ENCODE measurements at regions not wholly inside any gene's neighbourhood (a gene's known extent, or its start where the extent isn't known, plus 50 kb on each side); places are given as distances from the start of the nearest gene placed in this dataset.
"Not testable (repeated sequence)": the region's sequence is repeated elsewhere in the genome, so short reads cannot be mapped to it uniquely, and the experiment has no call there.

DNA sequence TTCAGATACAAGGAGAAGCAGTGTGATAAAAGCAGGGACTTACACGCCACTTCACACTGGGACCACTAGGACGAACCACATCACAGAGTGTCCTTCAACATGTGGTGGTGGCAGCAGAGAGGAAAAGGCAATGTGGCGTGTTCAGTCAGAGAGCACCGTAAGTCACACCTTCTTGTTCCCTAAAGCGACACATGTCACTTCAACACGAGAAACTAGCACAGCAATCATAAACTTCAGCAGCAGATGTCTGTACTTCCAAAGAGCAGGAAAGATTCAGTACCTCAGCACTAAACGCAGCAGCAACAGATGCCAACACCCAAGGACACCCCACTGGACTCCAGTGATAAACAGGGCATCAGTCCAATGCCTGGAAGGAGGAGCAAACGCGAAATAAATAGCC is 96.7 kb downstream of the AREG start:
- DNase-seq (ENCODE audit: missing footprints), result no peak
- ATAC-seq, result no peak
- intact Hi-C loops (cut with DNase I), result loop anchor here (5.0 kb wide), 1 partner anchor 81 kb away; no protein-coding TSS in a partner anchor

DNA sequence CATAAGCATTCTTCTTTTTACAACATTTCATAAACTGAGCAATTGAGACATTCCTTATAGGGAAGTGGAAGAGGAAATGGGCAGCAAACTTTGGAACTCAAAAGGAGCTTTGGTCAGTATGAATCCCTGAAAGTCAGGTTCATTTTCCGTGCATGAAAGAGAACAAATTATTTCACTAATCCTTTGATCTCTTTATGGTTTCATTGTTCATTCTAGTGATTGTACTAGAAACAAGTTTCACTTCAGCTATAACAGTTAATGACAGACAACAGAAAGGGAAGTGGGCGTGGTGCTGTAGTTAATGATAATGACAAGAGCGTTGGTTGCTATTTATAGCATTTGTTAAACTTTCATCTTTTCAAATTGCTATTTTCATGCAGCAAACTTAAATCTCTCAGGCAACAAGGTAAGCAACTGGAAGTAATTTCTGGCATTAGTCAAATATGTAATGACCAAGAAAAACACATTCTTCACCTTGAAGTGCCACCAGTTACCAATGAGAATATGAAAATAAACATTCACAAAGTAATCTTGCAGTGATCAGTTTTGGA is 98.4 kb downstream of the AREG start:
- DNase-seq (ENCODE audit: missing footprints) (no peak), ATAC-seq (no peak)
- intact Hi-C loops (cut with DNase I), result loop anchor here (5.0 kb wide), 1 partner anchor 79 kb away; no protein-coding TSS in a partner anchor

DNA sequence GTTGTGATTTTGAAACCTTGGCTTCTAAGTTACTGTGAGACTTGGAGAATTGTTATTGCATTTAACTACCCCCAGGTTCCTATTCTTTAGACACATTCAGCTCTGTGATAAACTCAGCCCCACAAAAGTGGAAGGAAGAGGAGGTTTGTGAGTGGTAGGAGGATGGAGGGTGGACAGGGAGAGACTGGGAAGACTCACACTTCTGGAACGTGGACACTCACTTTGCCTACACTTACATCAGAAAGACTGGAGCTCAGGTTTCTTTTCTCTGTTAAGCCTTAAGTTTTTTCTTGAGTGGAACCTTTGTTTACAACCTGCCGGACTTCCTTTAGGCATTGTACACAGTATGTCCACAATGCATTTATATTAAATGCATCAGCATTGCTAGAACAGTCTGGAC is 99.0 kb downstream of the AREG start:
- DNase-seq (ENCODE audit: missing footprints) (no peak), ATAC-seq (no peak)
- intact Hi-C loops (cut with DNase I), result loop anchor here (5.0 kb wide), 1 partner anchor 78 kb away; no protein-coding TSS in a partner anchor

DNA sequence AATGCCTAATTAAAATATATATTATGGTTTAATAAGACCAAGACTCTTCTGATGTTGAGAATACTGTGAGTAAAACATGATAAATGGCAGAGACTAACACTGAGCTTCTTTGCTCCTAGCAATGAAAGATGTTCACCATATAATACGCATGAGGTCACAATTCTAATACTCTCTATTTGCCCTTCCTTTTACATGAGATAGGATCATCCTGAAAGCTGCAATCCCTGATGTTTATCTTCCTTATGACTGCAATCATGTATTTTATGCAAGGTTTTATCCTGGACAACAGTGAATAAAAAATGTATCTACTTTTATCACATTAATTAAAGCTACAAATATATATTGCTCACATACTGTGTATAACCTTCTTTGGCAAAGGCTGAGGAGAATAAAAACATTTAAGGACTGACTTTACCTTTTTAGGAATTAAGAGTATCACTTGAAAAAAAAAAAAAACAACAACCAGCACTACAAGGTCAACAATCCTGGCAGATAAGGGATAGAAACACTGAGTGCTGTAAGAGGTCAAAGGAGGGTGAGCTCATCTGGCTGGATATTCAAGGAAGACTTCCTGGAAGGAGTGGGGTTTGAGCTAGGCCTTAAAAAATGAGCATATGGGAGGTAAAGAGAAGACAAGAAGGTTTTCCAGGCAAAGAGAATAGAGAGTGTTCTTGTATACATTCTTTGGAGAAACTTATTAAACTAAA is 99.9 kb downstream of the AREG start:
- DNase-seq (ENCODE audit: missing footprints), result no peak
- intact Hi-C loops (cut with DNase I), result loop anchor here (5.0 kb wide), 1 partner anchor 77 kb away; no protein-coding TSS in a partner anchor
- no peak for ATAC-seq

DNA sequence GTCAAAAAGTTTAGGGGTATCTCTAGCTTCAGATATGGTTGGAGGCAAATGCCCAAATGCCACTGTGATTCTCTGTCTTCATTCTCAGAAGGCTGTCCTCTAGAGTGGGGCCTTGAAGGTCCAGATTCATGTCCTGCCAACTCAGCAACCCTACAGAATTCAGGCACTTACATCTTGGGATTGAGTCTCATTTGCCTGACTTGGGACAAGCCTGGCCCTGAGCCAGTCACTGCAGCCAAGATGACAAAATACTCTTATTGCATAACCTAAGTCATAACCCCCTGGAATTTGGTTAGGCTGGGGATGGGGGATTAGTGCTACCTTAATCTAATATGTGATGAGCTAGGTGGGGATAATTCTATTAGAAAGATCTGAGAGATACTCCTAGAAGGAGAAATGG is 100.5 kb downstream of the AREG start:
- ATAC-seq (no peak), DNase-seq (ENCODE audit: missing footprints) (peak; percentile 55)
- intact Hi-C loops (cut with DNase I), result no loop called here

DNA sequence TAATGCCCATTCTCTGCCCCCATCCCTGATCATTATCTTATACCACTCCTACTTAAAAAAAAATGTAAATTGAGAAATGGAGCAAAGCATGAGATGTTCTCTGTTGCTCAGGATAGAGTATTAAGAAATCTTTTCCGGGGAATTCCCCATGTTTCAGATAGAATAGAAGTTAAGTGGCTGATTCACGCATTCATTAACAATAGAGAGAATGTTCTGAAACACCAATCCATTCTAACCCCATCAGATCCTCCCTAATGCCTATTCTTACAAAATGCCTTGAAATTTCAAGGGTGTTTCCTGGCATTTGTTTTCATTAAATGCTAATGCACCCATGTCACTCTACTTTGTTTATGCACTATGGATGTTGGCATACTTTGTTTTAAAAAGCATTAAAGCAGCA is 101.1 kb downstream of the AREG start:
- intact Hi-C loops (cut with DNase I), result no loop called here
- ATAC-seq, result no peak

DNA sequence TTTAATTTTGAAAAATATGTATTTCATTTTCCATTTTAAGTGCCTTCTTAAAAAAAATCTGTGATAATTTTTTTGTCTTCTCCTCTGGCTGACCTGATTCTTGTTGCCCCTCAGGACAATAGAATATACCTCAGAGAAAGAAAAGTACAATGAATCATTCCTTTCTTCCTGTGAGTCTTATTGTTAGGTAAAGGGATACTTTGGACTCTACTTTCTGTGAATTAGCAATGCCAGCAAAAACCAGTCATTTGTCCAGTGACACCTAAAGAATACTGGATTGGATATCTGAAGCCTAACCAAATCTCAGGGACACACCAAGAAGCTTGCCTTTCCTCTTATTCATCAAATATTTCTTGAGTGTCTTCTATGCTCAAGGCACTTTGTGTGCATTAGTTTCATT is 102.1 kb downstream of the AREG start:
- DNase-seq (ENCODE audit: missing footprints) (no peak), ATAC-seq (no peak)
- intact Hi-C loops (cut with DNase I), result no loop called here

More for the DNA sequence above, 101.1 kb downstream of the AREG start:
- DNase-seq (ENCODE audit: missing footprints), result no peak

DNA sequence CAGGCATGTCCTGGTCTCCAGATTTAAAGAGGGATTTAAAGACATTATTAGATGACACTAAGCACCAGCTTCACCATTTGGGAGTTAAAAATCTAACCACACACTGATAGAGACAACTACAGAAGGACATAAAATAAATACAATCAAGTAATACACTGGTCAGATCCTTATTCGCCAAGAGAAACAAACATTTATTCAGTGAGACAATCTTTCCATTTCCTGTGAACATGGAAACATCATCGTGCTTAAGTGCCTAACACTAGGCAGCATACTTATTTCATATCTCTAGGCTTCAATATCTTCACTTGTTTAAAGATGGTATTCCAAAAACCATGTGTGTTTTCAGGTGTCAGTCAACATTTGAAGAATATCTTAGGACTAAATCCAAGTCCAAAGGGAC is 103.6 kb downstream of the AREG start:
- intact Hi-C loops (cut with DNase I), result no loop called here
- ATAC-seq, result no peak

DNA sequence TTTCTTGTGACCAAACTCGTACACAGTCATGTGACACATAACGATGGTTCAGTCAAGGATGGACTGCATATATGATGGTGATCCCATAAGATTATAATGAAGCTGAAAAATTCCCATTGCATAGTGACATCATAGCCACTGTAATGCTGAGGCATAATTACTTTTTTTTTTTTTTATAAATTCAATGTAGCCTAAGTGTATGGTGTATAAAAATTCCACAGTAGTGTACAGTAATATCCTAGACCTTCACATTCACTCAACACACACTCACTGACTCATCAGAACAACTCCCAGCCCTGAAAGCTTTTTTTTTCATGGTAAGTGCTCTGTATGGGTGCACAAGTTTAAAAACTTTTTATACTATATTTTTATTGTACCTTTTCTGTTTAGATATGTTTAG is 105.0 kb downstream of the AREG start:
- DNase-seq (ENCODE audit: missing footprints), result no peak
- no peak for ATAC-seq
- intact Hi-C loops (cut with DNase I), result no loop called here

More for the DNA sequence above, 103.6 kb downstream of the AREG start:
- no peak for DNase-seq (ENCODE audit: missing footprints)

DNA sequence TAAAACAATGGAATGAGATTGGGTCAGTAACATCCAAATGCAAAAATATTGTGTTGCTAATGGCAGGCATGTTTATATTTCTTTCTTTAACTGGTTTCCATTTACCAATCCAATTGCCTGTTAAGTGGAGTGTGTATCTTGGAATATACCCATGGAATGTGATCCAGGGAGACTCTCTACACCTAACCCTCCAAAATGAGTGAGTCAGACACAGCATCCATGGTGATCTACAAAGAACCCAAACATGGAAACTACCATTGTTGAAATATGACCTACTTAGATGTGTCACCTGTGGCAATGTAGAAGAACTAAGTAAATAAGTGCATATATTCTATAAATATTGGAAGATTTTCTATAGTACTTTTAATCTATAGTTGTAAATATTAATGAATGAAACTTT is 110.3 kb downstream of the AREG start:
- DNase-seq (ENCODE audit: missing footprints), result no peak
- intact Hi-C loops (cut with DNase I), result no loop called here
- ATAC-seq, result no peak

DNA sequence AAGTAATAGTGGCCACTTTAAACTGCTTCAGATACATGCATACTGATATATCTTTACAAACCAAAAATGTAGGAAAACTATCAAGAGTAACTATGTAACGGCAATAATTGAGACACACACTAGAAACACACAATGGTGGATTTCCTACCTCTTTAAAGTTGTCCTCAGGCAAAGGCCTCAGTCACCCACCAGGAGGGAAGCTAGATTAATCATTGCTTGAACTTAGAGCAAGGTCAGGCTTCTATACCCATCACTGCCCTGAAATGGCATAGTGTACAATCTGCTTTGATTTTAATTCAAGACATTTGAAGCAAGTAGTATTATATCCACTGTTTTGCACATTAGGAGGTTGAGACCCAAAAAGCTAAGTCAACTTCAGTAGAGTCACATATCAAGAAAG is 110.9 kb downstream of the AREG start:
- no peak for DNase-seq (ENCODE audit: missing footprints)
- intact Hi-C loops (cut with DNase I), result no loop called here
- ATAC-seq, result no peak

DNA sequence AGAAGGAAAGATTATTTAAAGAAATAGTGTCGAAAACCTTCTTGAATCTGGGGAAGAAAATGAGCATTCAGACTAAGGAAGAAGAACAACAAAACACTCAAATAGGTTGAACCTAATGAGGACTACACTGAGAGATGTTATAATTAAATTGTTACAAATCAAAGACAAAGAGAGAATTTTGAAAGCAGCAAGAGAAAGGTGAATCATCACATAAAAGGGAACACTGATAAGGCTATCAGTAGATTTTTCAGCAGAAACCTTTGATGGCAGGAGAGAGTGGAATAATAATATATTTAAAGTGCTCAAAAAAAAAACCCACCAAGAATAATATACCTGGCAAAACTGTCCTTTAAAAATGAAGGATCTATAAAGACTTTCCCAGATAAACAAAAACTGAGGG is 114.9 kb downstream of the AREG start:
- DNase-seq (ENCODE audit: missing footprints) (no peak), ATAC-seq (no peak)
- intact Hi-C loops (cut with DNase I), result no loop called here

DNA sequence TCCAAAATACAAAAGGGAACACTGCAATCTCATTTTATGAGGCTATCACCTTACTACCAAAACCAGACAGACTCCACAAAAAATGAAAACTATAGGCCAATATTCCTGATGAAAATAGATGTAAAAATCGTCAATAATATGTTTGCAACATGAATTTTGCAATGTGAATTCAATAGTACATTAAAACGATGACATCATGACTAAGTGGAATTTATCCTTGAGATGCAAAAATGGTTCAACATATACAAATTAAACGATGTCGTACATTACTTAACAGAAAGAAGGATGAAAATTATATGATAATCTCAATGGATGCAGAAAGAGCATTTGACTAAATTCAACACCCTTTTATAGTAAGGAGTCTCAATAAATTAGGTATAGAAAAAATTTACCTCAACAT is 123.0 kb downstream of the AREG start:
- intact Hi-C loops (cut with DNase I), result no loop called here
- DNase-seq (ENCODE audit: missing footprints) (no peak), ATAC-seq (no peak)

DNA sequence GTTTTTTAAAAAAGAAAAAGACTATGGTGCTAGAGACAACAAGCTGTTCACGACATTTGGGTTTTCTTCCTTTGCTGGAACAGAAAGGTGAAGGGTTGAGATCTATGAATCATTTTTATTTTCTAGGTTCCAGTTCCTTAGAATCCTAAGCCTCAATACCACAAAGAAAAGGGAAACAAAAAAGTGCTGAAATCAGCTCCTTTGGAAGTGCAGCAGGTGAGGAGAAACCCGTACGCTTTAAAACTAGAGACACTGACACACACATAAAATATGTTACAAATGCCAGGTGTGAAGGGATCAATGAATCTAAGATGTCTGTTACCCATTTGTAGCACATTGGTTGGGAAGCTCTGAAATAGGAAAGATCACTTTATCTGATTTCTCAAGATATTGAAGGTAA is 125.2 kb downstream of the AREG start:
- ATAC-seq, result no peak
- intact Hi-C loops (cut with DNase I), result no loop called here
- no peak for DNase-seq (ENCODE audit: missing footprints)

DNA sequence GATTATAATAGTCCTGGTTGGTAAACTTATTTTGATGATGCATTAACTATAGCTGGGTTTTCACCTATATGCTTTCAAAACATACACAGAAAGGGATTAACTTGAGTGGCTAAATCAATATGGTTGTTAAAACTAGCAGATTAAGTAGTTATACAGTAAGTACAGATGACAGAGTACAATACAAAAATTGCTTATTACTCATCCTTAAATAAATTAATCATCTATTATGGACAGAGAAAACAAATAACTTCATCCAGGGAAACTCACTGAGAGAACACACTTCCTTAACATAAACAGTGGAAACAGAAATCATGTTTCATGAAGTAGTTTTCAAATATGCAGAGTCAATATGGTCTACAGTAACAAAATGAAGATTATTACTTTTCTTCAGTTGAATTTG is 133.4 kb downstream of the AREG start:
- no peak for DNase-seq (ENCODE audit: missing footprints)
- intact Hi-C loops (cut with DNase I), result no loop called here
- ATAC-seq, result no peak

DNA sequence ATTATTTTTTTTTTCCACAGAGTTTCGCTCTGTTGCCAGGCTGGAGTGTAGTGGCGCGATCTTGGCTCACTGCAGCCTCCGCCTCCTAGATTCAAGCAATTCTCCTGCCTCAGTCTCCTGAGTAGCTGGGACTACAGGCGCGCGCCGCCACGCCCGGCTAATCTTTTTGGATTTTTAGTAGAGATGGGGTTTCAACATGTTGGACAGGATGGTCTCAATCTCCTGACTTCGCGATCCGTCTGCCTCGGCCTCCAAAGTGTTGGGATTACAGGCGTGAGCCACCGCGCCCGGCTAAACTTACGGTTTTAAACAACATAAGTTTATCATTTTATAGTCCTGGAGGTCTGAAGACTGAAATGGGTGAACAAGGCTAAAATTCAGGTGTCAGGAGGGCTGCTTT is 133.9 kb downstream of the AREG start:
- peak; percentile 45 for DNase-seq (ENCODE audit: missing footprints)
- intact Hi-C loops (cut with DNase I); ATAC-seq: not testable (repeated sequence)

DNA sequence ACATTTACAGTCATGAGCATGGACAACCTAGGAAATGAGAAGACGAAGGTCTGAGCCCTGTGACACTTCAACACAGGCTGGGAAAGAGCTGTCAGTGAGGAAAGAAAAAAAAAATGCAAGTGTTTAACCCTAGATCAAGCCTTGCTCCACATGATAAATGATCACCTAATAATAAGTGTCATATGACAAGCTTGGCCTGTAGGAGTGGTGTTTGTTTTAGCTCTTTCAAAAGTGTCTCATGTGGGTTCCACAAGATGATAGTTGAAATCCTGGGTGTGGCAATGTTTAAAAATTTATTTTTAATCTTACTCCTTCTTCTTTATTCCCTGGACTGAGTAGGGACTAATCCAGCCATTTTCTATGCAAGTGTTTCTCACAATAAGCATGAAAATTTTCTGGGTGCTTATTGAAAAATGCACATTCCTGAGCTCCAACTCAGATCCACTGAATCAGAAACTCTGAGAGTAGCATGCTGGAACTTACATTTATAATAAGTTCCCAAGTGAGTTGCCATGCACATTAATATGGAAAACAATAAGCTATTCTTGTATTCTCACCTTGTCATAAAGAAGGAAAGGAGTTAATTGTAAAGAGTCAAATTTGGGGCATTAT is 138.3 kb downstream of the AREG start:
- DNase-seq (ENCODE audit: missing footprints), result no peak

DNA sequence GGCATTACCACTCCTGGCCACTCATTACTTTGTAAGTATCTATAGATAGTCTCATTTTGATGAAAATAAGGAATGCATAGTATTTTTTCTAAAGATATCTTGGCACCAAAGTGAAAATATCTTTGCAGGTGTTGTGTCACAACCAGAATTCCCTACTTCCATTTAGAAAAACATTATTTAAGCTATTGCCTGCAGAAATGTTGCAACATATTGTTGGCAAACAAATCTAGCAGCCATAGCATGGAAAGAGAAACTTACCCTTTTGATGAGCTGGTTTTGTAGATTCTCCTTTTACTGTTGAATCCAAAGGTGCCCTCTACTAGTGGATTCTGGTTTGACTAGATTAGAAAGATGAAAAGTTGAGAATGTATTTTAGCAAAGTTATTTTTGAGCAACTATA is 138.8 kb downstream of the AREG start:
- intact Hi-C loops (cut with DNase I), result no loop called here
- no peak for DNase-seq (ENCODE audit: missing footprints)
- ATAC-seq, result no peak

More for the DNA sequence above, 138.3 kb downstream of the AREG start:
- no peak for ATAC-seq
- intact Hi-C loops (cut with DNase I), result no loop called here

DNA sequence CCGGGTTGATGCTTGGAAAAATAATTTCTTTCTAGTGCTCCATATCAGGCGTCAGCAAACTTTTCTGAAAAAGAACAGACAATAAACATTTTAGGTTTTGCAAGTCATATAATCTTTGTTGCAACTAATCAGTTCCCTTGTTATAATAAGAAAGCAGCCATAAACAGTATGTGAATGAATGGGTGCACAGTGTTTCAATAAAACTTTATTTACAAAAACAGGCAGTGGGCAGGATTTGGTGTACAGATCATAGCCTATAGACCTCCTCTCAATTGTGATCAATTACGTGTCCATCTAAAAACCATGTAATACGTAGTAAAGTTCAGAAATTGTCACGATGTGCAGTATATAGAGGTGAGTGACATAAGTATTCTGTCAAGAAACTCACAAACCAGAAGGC is 143.4 kb downstream of the AREG start:
- ATAC-seq (no peak), DNase-seq (ENCODE audit: missing footprints) (no peak)
- intact Hi-C loops (cut with DNase I), result no loop called here

DNA sequence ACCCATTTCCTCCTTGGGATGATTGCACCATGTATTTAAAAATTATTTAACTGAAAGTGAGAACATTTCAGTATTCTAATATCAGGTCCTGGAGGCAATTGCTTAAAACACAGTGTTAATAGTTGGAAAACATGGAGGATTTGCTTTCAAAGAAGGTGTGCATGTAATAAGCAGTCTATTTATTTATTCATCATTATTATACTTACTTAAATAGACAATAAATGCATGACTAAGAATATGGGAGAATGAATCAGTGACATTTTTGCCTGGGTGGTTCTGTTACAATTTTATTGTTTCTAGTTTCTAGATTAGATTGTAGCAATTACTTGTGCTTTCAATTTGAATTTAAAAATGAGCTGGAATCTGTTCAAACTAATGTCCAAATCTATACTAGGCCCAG is 145.5 kb downstream of the AREG start:
- intact Hi-C loops (cut with DNase I), result no loop called here

More for the DNA sequence above, 145.5 kb downstream of the AREG start:
- ATAC-seq, result no peak
- no peak for DNase-seq (ENCODE audit: missing footprints)
